Prostate gland (tissue), 2 donors: ENCODE measurements at regions not wholly inside any gene's neighbourhood (a gene's known extent, or its start where the extent isn't known, plus 50 kb on each side); places are given as distances from the start of the nearest gene placed in this dataset.
"Not testable (repeated sequence)": the region's sequence is repeated elsewhere in the genome, so short reads cannot be mapped to it uniquely, and the experiment has no call there.

ENCODE experiments used
- DNase-seq: peaks from one replicate; pipeline ENCODE4 v3.0.0-alpha.2; 2019; ENCODE audit warnings: low spot score
- H3K27ac ChIP-seq, 2 donors: fragments of 200-600 bp; sonication (generic); 2 replicates each; pipeline ENCODE4 v1.5.1; 2017 to 2019
- H3K27me3 ChIP-seq: fragments of 200-600 bp; sonication (generic); replicated peaks from 2 replicates; pipeline ENCODE4 v1.5.1; 2019; ENCODE audit not compliant: insufficient read depth
- H3K36me3 ChIP-seq, 2 donors: fragments of 200-600 bp; sonication (generic); 1 replicate in 1 of 2; 2 replicates in 1 of 2; pipeline versions ENCODE4 v1.5.1 to v1.8.1; 2017 to 2019
- H3K4me1 ChIP-seq: fragments of 200-600 bp; sonication (generic); replicated peaks from 2 replicates; pipeline ENCODE4 v1.5.1; 2019
- H3K4me3 ChIP-seq, 2 donors: fragments of 200-600 bp; sonication (generic); 2 replicates each; pipeline ENCODE4 v1.5.1; 2017 to 2019
- H3K9me3 ChIP-seq: fragments of 200-600 bp; sonication (generic); 2 replicates; pipeline ENCODE4 v1.5.1; 2017
- POLR2A ChIP-seq: fragments of 450-650 bp; IDR thresholded peaks from one replicate; pipeline ENCODE4 v1.6.1; 2016; ENCODE audit warnings: antibody characterized with exemption, mild to moderate bottlenecking
- POLR2AphosphoS5 ChIP-seq: sonication (generic); formaldehyde crosslinking; IDR thresholded peaks from one replicate; pipeline ENCODE4 v1.6.1; 2017; ENCODE audit warnings: antibody characterized with exemption
- WGBS: methylation state at CpG from one replicate; pipeline ENCODE4 v1.1.5; 2018; 5-methylcytosine and 5-hydroxymethylcytosine counted together
- intact Hi-C: fragments of 100-400 bp; cut with DNase I; formaldehyde crosslinking; loops from one replicate; pipeline ENCODE4 v1.14.2; 2022
- TF ChIP-seq, protein P1 (sequence below), 4 experiments: fragments of 200-600 bp in 2 of 4; fragments of 450-650 bp in 2 of 4; sonication (generic) in 2 of 4; IDR thresholded peaks; 1 replicate in 3 of 4; 2 replicates in 1 of 4; pipeline ENCODE4 v1.5.1; 2016 to 2019; ENCODE audit warnings: antibody characterized with exemption in 4 of 4, mild to moderate bottlenecking in 2 of 4, moderate library complexity in 2 of 4

DNA sequence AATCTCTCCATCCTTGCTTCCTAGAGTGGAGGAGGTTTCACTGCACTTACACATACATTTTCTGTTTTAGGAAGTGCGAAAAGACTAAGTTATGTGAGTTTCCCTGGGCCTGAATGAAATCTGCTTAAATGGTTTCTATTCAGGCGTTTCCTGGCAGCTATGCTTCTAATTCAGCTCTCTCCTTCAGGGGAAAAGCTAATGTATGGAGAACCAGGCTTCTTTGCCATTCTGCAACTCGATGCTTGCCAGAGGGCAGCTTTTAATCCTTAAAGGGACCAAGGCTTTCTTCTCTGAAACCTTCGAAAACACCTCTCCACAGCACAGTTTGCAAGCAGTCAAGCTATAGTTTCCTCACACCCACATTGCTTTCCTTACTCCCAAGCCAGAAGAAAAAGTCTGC lies 89.5 kb upstream of the ARX start:
- H3K36me3 ChIP-seq = no peaks in the 10 kb centered on the region
- no peaks in the 10 kb centered on the region for H3K4me1 ChIP-seq
- H3K4me3 ChIP-seq = no peak overlapping the region
- H3K27ac ChIP-seq = no peak overlapping the region
- H3K9me3 ChIP-seq = no peaks in the 10 kb centered on the region
- DNase-seq = no peak
- WGBS = 35% methylated on average over 4 of the region's 4 CpGs
- TF ChIP-seq, protein P1, sequence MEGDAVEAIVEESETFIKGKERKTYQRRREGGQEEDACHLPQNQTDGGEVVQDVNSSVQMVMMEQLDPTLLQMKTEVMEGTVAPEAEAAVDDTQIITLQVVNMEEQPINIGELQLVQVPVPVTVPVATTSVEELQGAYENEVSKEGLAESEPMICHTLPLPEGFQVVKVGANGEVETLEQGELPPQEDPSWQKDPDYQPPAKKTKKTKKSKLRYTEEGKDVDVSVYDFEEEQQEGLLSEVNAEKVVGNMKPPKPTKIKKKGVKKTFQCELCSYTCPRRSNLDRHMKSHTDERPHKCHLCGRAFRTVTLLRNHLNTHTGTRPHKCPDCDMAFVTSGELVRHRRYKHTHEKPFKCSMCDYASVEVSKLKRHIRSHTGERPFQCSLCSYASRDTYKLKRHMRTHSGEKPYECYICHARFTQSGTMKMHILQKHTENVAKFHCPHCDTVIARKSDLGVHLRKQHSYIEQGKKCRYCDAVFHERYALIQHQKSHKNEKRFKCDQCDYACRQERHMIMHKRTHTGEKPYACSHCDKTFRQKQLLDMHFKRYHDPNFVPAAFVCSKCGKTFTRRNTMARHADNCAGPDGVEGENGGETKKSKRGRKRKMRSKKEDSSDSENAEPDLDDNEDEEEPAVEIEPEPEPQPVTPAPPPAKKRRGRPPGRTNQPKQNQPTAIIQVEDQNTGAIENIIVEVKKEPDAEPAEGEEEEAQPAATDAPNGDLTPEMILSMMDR (IDR thresholded peaks at IDR 0.05) = no peak
- no peak for TF ChIP-seq POLR2A
- no peak for TF ChIP-seq POLR2AphosphoS5
- H3K27me3 ChIP-seq = no peaks in the 10 kb centered on the region
- intact Hi-C loops = no loop called here

DNA sequence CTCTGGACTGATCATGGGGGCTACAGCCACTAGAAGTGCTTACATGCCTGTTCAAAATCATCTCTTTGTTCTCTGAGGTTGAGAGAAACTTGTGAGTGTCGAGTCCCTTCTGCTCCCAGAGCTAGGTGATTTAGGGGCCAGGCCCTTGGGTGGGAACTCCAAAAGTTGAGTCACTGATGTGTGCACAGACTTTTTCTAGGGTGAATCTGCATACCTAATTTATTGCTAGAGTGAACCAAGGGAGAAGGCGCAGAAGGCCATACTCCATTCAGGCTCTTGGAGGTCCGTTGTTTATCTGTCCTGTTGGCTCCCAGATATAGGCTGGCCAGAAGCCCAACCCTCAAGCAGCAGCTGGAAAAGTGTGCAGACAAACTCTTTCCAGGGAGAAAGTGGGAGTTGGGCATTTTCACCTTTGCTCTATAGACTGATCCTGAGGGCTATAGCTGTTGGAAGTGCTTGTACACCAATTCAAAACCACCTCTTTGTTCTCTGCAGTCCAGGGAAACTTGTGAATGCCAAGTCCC lies 80.8 kb upstream of the ARX start:
- H3K27me3 ChIP-seq = no peaks in the 10 kb centered on the region
- H3K36me3 ChIP-seq = no peaks in the 10 kb centered on the region
- intact Hi-C loops = no loop called here
- no peak overlapping the region for H3K27ac ChIP-seq
- no peak for DNase-seq
- WGBS = 51% methylated on average over 3 of the region's 3 CpGs
- H3K4me1 ChIP-seq = no peaks in the 10 kb centered on the region
- TF ChIP-seq POLR2A (no peak), POLR2AphosphoS5 (no peak)
- TF ChIP-seq, protein P1 (IDR thresholded peaks at IDR 0.05) = no peak
- no peak overlapping the region for H3K4me3 ChIP-seq
- H3K9me3 ChIP-seq = no peaks in the 10 kb centered on the region

DNA sequence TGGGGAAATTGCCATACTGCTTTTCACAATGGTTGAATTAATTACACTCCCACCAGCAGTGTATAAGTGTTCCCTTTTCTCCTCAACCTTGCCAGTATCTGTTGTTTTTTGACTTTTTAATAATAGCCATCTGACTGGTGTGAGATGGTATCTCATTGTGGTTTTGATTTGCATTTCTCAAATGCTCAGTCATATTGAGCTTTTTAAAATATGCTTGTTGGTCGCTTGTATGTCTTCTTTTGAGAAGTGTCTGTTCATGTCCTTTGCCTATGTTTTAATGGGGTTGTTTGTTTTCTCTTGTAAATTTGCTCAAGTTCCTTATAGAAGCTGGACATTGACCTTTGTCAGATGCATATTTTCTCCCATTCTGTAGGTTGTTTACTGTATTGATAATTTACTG lies 75.4 kb upstream of the ARX start:
- intact Hi-C loops = not testable (repeated sequence)
- 36% methylated on average over 1 of the region's 1 CpG for WGBS

GRCh38 chrX:25084446-25084845 lies 68.7 kb upstream of the ARX start:
- 91% methylated on average over 1 of the region's 1 CpG for WGBS
- no peaks in the 10 kb centered on the region for H3K27me3 ChIP-seq
- intact Hi-C loops = no loop called here
- H3K27ac ChIP-seq = no peak overlapping the region
- no peaks in the 10 kb centered on the region for H3K36me3 ChIP-seq
- TF ChIP-seq POLR2AphosphoS5 (no peak), POLR2A (no peak)
- TF ChIP-seq, protein P1 (IDR thresholded peaks at IDR 0.05) = no peak
- no peak for DNase-seq
- H3K4me3 ChIP-seq = no peak overlapping the region
- no peaks in the 10 kb centered on the region for H3K4me1 ChIP-seq
- no peaks in the 10 kb centered on the region for H3K9me3 ChIP-seq

More for the DNA sequence above, 75.4 kb upstream of the ARX start:
- H3K4me3 ChIP-seq, H3K27ac ChIP-seq, H3K27me3 ChIP-seq, H3K9me3 ChIP-seq, DNase-seq, H3K4me1 ChIP-seq, H3K36me3 ChIP-seq: not testable (repeated sequence)

DNA sequence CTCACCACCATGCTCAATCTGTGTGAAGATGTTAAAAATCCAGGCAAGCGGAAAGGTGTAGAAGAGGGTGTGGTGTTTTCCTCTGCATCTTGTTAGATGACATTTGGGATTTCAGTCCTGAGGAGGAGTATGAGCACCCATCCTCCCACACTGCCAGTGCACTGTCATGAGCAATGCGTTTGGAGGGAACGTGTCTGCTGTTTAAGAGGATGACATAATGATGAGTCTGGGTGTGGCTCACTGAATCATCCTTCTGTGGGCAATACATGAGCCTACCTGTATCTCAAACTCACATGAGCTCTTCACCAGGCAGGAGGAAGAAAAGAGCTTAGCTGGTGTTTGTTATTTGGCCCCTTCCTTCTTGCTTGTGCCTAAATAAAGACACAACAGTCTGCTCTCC lies 67.9 kb upstream of the ARX start:
- Histone ChIP-seq H3K27me3 (no peaks in the 10 kb centered on the region), H3K9me3 (no peaks in the 10 kb centered on the region), H3K4me3 (no peak overlapping the region), H3K27ac (no peak overlapping the region), H3K36me3 (no peaks in the 10 kb centered on the region), H3K4me1 (no peaks in the 10 kb centered on the region)
- 66% methylated on average over 3 of the region's 3 CpGs for WGBS
- intact Hi-C loops = no loop called here
- TF ChIP-seq, protein P1 (IDR thresholded peaks at IDR 0.05) = no peak
- TF ChIP-seq POLR2AphosphoS5 (no peak), POLR2A (no peak)
- DNase-seq = no peak
